ENCODE measurements at regions not wholly inside any gene's neighbourhood (a gene's known extent, or its start where the extent isn't known, plus 50 kb on each side); places are given as distances from the start of the nearest gene placed in this dataset.

GRCh38 chr12:127822809-127823411 is 444.1 kb upstream of the TMEM132C start:
- TF ChIP-seq CTCF (IDR thresholded peaks at IDR 0.05; ENCODE audit: insufficient read depth, low read length, poor library complexity, severe bottlenecking), result no peak
- TF ChIP-seq EZH2phosphoT487 (conservative IDR thresholded peaks at IDR 0.05; ENCODE audit: low read length), result no peak
